Body of pancreas (tissue), 4 donors: ENCODE measurements at regions not wholly inside any gene's neighbourhood (a gene's known extent, or its start where the extent isn't known, plus 50 kb on each side); places are given as distances from the start of the nearest gene placed in this dataset.

Experiments
- ATAC-seq: fragments of 150-250 bp; one replicate; pipeline ENCODE4 v1.9.1; 2016
- DNase-seq, 4 donors: peaks; one replicate each; pipeline ENCODE4 v3.0.0-alpha.2; 2019
- H3K27ac ChIP-seq, 4 donors: fragments of 200-600 bp; sonication (generic); 1 replicate in 3 of 4; 2 replicates in 1 of 4; pipeline versions ENCODE4 v1.5.1 to v1.6.1; 2016 to 2019; ENCODE audit warnings: mild to moderate bottlenecking in 1 of 4, mixed read lengths in 1 of 4, moderate library complexity in 1 of 4
- H3K27me3 ChIP-seq, 2 donors: fragments of 200-600 bp; sonication (generic); one replicate each; pipeline ENCODE4 v1.6.0; 2016; ENCODE audit warnings: mild to moderate bottlenecking in 1 of 2
- H3K36me3 ChIP-seq, 2 donors: fragments of 200-600 bp; sonication (generic); replicated peaks in 1 of 2; 2 replicates each; pipeline ENCODE4 v1.5.1; 2016; ENCODE audit warnings: low read depth in 2 of 2; ENCODE audit not compliant: insufficient read depth in 1 of 2
- H3K4me1 ChIP-seq: fragments of 200-600 bp; sonication (generic); one replicate; pipeline ENCODE4 v1.6.0; 2016
- H3K4me3 ChIP-seq, 2 donors: fragments of 200-600 bp; sonication (generic); 1 replicate in 1 of 2; 2 replicates in 1 of 2; pipeline ENCODE4 v1.5.1; 2016 to 2019
- H3K9me3 ChIP-seq, 3 donors: fragments of 200-600 bp; sonication (generic); 1 replicate in 2 of 3; 2 replicates in 1 of 3; pipeline ENCODE4 v1.5.1; 2016
- POLR2A ChIP-seq, 3 donors: fragments of 450-650 bp; IDR thresholded peaks; one replicate each; pipeline ENCODE4 v1.6.1; 2016; ENCODE audit warnings: antibody characterized with exemption in 3 of 3, mild to moderate bottlenecking in 2 of 3
- WGBS, 2 donors: methylation state at CpG; one replicate each; pipeline ENCODE4 v1.1.5; 2017; 5-methylcytosine and 5-hydroxymethylcytosine counted together
- intact Hi-C: fragments of 100-400 bp; cut with DNase I; formaldehyde crosslinking; loops from one replicate; pipeline ENCODE4 v1.15.1; 2023
- TF ChIP-seq, protein P1 (sequence below), 7 experiments: fragments of 450-650 bp in 4 of 7; fragments of 200-600 bp in 3 of 7; sonication (generic) in 3 of 7; IDR thresholded peaks; one replicate each; pipeline ENCODE4 v1.5.1; 2016 to 2019; ENCODE audit warnings: antibody characterized with exemption in 7 of 7

- Histone ChIP-seq H3K4me3 (no peak overlapping the region), H3K9me3 (no peaks in the 10 kb centered on the region), H3K27me3 (no peaks in the 10 kb centered on the region), H3K36me3 (no peaks in the 10 kb centered on the region), H3K4me1 (no peaks in the 10 kb centered on the region), H3K27ac (no peak overlapping the region)
- intact Hi-C loops, result no loop called here
- DNase-seq (no peak), ATAC-seq (no peak)
- 68 to 76% methylated on average over 6 of the region's 6 CpGs for WGBS, 2 donors
- TF ChIP-seq, protein P1, sequence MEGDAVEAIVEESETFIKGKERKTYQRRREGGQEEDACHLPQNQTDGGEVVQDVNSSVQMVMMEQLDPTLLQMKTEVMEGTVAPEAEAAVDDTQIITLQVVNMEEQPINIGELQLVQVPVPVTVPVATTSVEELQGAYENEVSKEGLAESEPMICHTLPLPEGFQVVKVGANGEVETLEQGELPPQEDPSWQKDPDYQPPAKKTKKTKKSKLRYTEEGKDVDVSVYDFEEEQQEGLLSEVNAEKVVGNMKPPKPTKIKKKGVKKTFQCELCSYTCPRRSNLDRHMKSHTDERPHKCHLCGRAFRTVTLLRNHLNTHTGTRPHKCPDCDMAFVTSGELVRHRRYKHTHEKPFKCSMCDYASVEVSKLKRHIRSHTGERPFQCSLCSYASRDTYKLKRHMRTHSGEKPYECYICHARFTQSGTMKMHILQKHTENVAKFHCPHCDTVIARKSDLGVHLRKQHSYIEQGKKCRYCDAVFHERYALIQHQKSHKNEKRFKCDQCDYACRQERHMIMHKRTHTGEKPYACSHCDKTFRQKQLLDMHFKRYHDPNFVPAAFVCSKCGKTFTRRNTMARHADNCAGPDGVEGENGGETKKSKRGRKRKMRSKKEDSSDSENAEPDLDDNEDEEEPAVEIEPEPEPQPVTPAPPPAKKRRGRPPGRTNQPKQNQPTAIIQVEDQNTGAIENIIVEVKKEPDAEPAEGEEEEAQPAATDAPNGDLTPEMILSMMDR (IDR thresholded peaks at IDR 0.05), result no peak
- TF ChIP-seq POLR2A (IDR thresholded peaks at IDR 0.05), result no peak
These were observed 460.8 kb downstream of the DMAC1 start for GRCh38 chr9:7338586-7339281.

DNA sequence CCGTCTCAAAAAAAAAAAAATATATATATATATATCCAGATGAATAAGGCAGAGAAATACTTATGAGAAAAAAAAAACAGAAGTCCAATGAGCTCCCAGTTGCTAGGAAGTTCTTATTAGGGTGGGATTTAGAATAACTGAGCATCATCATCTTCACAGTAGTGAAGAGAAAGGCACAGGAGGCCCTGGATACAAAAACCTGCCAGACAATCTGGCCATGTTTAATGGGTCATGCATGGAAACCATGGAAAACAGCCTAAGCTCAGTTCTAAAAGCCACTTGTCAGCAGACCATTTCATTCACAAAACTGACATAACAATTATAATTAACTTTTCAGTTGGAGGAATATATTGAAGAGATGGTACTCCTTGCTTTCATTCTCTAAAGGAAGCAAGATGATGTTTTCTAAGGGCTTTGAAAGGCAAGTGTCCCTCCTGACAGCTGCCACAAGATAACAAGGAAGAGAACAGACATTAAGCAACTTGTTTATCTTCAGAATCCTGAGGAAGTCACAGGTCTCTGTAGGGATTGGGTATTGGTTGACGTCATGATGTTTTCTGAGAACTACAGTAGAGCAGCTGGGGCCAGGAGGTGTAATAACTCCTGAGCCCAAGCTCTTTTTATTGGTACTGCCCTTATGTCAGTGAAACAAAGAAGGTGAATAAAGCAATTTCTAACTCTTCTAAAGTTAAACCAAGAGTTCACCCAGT lies 463.1 kb downstream of the DMAC1 start:
- intact Hi-C loops, result no loop called here
- no peaks in the 10 kb centered on the region for H3K4me1 ChIP-seq
- DNase-seq, result no peak
- H3K36me3 ChIP-seq, result no peaks in the 10 kb centered on the region
- ATAC-seq, result no peak
- TF ChIP-seq, protein P1 (IDR thresholded peaks at IDR 0.05), result no peak
- no peak for TF ChIP-seq POLR2A (IDR thresholded peaks at IDR 0.05)
- H3K27ac ChIP-seq, result no peak overlapping the region
- WGBS, 2 donors, result 75 to 90% methylated on average over 2 of the region's 2 CpGs
- no peak overlapping the region for H3K4me3 ChIP-seq
- H3K27me3 ChIP-seq, result no peaks in the 10 kb centered on the region
- no peaks in the 10 kb centered on the region for H3K9me3 ChIP-seq

GRCh38 chr9:7333719-7334118 lies 465.9 kb downstream of the DMAC1 start:
- no peaks in the 10 kb centered on the region for H3K9me3 ChIP-seq
- 61 to 79% methylated on average over 1 of the region's 1 CpG for WGBS, 2 donors
- intact Hi-C loops, result no loop called here
- no peaks in the 10 kb centered on the region for H3K27me3 ChIP-seq
- DNase-seq (no peak), ATAC-seq (no peak)
- no peak overlapping the region for H3K4me3 ChIP-seq
- no peaks in the 10 kb centered on the region for H3K36me3 ChIP-seq
- TF ChIP-seq POLR2A (IDR thresholded peaks at IDR 0.05), result no peak
- TF ChIP-seq, protein P1 (IDR thresholded peaks at IDR 0.05), result no peak
- no peaks in the 10 kb centered on the region for H3K4me1 ChIP-seq
- no peak overlapping the region for H3K27ac ChIP-seq

GRCh38 chr9:7332780-7333179 lies 466.8 kb downstream of the DMAC1 start:
- no peak overlapping the region for H3K27ac ChIP-seq
- H3K36me3 ChIP-seq, result no peaks in the 10 kb centered on the region
- no peak for ATAC-seq
- no peak for DNase-seq
- intact Hi-C loops, result no loop called here
- H3K27me3 ChIP-seq, result no peaks in the 10 kb centered on the region
- TF ChIP-seq POLR2A (IDR thresholded peaks at IDR 0.05), result no peak
- TF ChIP-seq, protein P1 (IDR thresholded peaks at IDR 0.05), result no peak
- no peaks in the 10 kb centered on the region for H3K9me3 ChIP-seq
- H3K4me3 ChIP-seq, result no peak overlapping the region
- H3K4me1 ChIP-seq, result no peaks in the 10 kb centered on the region

DNA sequence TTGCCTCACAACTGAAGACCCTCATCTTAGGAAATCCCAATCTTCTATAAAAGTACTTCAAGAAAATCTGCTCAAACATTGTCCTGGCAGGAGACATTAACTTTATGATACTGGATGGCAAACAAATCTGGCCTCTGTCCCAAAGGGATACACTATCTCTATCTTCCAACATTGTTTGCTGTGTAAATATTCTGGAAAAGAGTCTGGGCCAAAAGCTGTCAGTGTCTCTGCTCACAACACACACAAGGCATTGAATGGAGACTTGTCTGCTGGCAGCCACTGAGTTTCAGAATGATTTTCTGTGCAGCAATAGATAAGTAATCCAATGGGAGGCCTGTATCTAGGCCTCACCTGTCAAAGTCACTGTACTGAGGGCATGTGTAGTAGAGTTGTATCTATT lies 471.1 kb downstream of the DMAC1 start:
- intact Hi-C loops, result no loop called here
- TF ChIP-seq, protein P1 (IDR thresholded peaks at IDR 0.05), result no peak
- no peak for TF ChIP-seq POLR2A (IDR thresholded peaks at IDR 0.05)
- no peaks in the 10 kb centered on the region for H3K4me1 ChIP-seq

More for the DNA sequence above, 471.1 kb downstream of the DMAC1 start:
- H3K27me3 ChIP-seq, result no peaks in the 10 kb centered on the region
- no peak for ATAC-seq
- no peaks in the 10 kb centered on the region for H3K9me3 ChIP-seq
- H3K27ac ChIP-seq, result no peak overlapping the region
- no peak for DNase-seq
- no peaks in the 10 kb centered on the region for H3K36me3 ChIP-seq
- H3K4me3 ChIP-seq, result no peak overlapping the region
